Body of pancreas (tissue), 4 donors: ENCODE measurements at regions not wholly inside any gene's neighbourhood (a gene's known extent, or its start where the extent isn't known, plus 50 kb on each side); places are given as distances from the start of the nearest gene placed in this dataset.

ENCODE experiments used
- POLR2A ChIP-seq, 3 donors: fragments of 450-650 bp; IDR thresholded peaks; one replicate each; pipeline ENCODE4 v1.6.1; 2016; ENCODE audit warnings: antibody characterized with exemption in 3 of 3, mild to moderate bottlenecking in 2 of 3
- TF ChIP-seq, protein P1 (sequence below), 7 experiments: fragments of 450-650 bp in 4 of 7; fragments of 200-600 bp in 3 of 7; sonication (generic) in 3 of 7; IDR thresholded peaks; one replicate each; pipeline ENCODE4 v1.5.1; 2016 to 2019; ENCODE audit warnings: antibody characterized with exemption in 7 of 7

DNA sequence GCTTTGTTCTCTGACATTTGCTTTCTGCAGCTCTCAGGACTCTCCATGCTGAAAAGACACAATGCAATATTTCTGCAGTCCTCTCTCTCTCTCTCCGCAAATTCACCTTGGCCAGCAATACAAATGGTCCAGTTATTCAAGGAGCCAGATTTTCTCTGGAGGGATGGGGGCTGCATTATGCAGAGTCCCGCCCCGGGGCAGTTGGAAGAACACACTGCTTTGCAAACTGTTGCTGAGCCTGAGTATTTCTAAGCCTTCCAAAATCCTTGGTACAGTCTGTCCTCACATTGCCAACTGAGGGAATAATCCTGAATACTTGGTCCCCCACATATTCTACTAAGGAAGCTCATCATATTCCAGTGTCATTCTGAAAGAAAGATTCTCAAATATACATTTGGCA, 94.3 kb upstream of the ZC3H12C start:
- TF ChIP-seq, protein P1, sequence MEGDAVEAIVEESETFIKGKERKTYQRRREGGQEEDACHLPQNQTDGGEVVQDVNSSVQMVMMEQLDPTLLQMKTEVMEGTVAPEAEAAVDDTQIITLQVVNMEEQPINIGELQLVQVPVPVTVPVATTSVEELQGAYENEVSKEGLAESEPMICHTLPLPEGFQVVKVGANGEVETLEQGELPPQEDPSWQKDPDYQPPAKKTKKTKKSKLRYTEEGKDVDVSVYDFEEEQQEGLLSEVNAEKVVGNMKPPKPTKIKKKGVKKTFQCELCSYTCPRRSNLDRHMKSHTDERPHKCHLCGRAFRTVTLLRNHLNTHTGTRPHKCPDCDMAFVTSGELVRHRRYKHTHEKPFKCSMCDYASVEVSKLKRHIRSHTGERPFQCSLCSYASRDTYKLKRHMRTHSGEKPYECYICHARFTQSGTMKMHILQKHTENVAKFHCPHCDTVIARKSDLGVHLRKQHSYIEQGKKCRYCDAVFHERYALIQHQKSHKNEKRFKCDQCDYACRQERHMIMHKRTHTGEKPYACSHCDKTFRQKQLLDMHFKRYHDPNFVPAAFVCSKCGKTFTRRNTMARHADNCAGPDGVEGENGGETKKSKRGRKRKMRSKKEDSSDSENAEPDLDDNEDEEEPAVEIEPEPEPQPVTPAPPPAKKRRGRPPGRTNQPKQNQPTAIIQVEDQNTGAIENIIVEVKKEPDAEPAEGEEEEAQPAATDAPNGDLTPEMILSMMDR (IDR thresholded peaks at IDR 0.05): no peak
- no peak for TF ChIP-seq POLR2A (IDR thresholded peaks at IDR 0.05)
